ENCODE measurements at regions not wholly inside any gene's neighbourhood (a gene's known extent, or its start where the extent isn't known, plus 50 kb on each side); places are given as distances from the start of the nearest gene placed in this dataset.
"Not testable (repeated sequence)": the region's sequence is repeated elsewhere in the genome, so short reads cannot be mapped to it uniquely, and the experiment has no call there.

GRCh38 chr20:30506100-30506499 is 751.4 kb upstream of the DEFB115 start:
- DNase-seq (ENCODE audit: low read depth in 4 of 4, low spot score in 3 of 4) = no peak

- not testable (repeated sequence) for DNase-seq (ENCODE audit: low read depth in 4 of 4, low spot score in 3 of 4)
Observed at GRCh38 chr20:30508382-30508781, 749.1 kb upstream of the DEFB115 start.

- DNase-seq (ENCODE audit: low read depth in 4 of 4, low spot score in 3 of 4) = no peak
Observed at GRCh38 chr20:30511322-30512030, 746.0 kb upstream of the DEFB115 start.

GRCh38 chr20:30513050-30513628 is 744.3 kb upstream of the DEFB115 start:
- DNase-seq (ENCODE audit: low read depth in 4 of 4, low spot score in 3 of 4) = no peak

- not testable (repeated sequence) for DNase-seq (ENCODE audit: low read depth in 4 of 4, low spot score in 3 of 4)
Observed at GRCh38 chr20:30515915-30516314, 741.5 kb upstream of the DEFB115 start.

GRCh38 chr20:30518906-30519305 is 738.6 kb upstream of the DEFB115 start:
- DNase-seq (ENCODE audit: low read depth in 4 of 4, low spot score in 3 of 4) = not testable (repeated sequence)

GRCh38 chr20:30521686-30522415 is 735.6 kb upstream of the DEFB115 start:
- not testable (repeated sequence) for DNase-seq (ENCODE audit: low read depth in 4 of 4, low spot score in 3 of 4)

- not testable (repeated sequence) for DNase-seq (ENCODE audit: low read depth in 4 of 4, low spot score in 3 of 4)
Observed at GRCh38 chr20:30524155-30524554, 733.3 kb upstream of the DEFB115 start.

GRCh38 chr20:30524761-30525160 is 732.7 kb upstream of the DEFB115 start:
- DNase-seq (ENCODE audit: low read depth in 4 of 4, low spot score in 3 of 4) = not testable (repeated sequence)

- DNase-seq (ENCODE audit: low read depth in 4 of 4, low spot score in 3 of 4) = not testable (repeated sequence)
Observed at GRCh38 chr20:30533653-30534052, 723.8 kb upstream of the DEFB115 start.

GRCh38 chr20:30537459-30537858 is 720.0 kb upstream of the DEFB115 start:
- peak in 2 of 4 donors; percentile 18 to 54 for DNase-seq (ENCODE audit: low read depth in 4 of 4, low spot score in 3 of 4)

- DNase-seq (ENCODE audit: low read depth in 4 of 4, low spot score in 3 of 4) = not testable (repeated sequence)
Observed at GRCh38 chr20:30540330-30541069, 717.0 kb upstream of the DEFB115 start.

GRCh38 chr20:30551236-30551635 is 706.2 kb upstream of the DEFB115 start:
- DNase-seq (ENCODE audit: low read depth in 4 of 4, low spot score in 3 of 4) = not testable (repeated sequence)

- not testable (repeated sequence) for DNase-seq (ENCODE audit: low read depth in 4 of 4, low spot score in 3 of 4)
Observed at GRCh38 chr20:30556797-30557196, 700.7 kb upstream of the DEFB115 start.

- DNase-seq (ENCODE audit: low read depth in 4 of 4, low spot score in 3 of 4) = not testable (repeated sequence)
Observed at GRCh38 chr20:30565086-30565485, 692.4 kb upstream of the DEFB115 start.

GRCh38 chr20:30569867-30570266 is 687.6 kb upstream of the DEFB115 start:
- not testable (repeated sequence) for DNase-seq (ENCODE audit: low read depth in 4 of 4, low spot score in 3 of 4)

- not testable (repeated sequence) for DNase-seq (ENCODE audit: low read depth in 4 of 4, low spot score in 3 of 4)
Observed at GRCh38 chr20:30570622-30571021, 686.8 kb upstream of the DEFB115 start.

- DNase-seq (ENCODE audit: low read depth in 4 of 4, low spot score in 3 of 4) = not testable (repeated sequence)
Observed at GRCh38 chr20:30574337-30574736, 683.1 kb upstream of the DEFB115 start.

- DNase-seq (ENCODE audit: low read depth in 4 of 4, low spot score in 3 of 4) = not testable (repeated sequence)
Observed at GRCh38 chr20:30579069-30579468, 678.4 kb upstream of the DEFB115 start.

- peak in 3 of 4 donors; percentile 51 to 81 (median 65) for DNase-seq (ENCODE audit: low read depth in 4 of 4, low spot score in 3 of 4)
Observed at GRCh38 chr20:30579824-30580438, 677.5 kb upstream of the DEFB115 start.

Measured in right renal pelvis (tissue), 4 donors.